Inferior parietal cortex (tissue), 1 donor: ENCODE measurements at regions not wholly inside any gene's neighbourhood (a gene's known extent, or its start where the extent isn't known, plus 50 kb on each side); places are given as distances from the start of the nearest gene placed in this dataset.

Experiments
- DNase-seq: peaks from one replicate; pipeline ENCODE4 v3.0.0-alpha.2; 2016; ENCODE audit errors: extremely low spot score

DNA sequence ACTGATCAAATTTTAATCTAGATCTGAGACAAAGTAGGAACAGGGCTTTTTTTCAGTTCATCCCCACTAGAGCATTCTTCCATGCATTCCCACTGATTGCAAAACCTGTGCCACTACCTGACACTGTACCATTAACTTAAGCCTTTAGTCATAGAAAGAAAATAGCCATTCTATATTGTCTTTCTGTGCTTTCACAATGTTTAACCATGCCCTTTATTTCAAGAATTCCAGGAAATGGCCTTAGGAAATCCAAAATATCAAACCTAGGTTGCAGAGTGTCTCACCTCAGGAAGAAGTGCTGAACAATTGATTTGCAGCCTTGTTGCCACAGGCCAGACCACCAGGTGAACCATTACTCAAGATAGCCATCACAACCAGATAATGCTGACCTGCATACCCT is 56.2 kb upstream of the TGFBR2 start:
- DNase-seq: no peak

DNA sequence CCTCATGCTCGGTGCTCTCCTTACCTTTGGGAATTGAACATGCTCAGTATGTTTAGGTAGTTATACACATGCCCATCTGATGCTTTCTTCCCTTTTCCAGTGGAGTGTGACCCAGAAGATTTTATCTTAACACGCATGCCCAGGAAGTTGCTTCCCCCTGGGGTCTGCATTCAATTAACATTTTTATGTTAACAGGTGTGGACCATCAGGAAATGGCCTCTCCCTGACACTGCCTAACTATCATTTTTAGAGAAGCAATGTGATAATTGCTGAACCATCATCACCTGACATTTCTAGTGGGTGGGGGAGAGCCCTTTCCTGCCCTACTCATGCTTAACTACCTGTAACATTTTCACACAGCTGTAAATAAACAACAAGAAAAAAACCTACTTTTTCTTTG is 55.1 kb upstream of the TGFBR2 start:
- no peak for DNase-seq

DNA sequence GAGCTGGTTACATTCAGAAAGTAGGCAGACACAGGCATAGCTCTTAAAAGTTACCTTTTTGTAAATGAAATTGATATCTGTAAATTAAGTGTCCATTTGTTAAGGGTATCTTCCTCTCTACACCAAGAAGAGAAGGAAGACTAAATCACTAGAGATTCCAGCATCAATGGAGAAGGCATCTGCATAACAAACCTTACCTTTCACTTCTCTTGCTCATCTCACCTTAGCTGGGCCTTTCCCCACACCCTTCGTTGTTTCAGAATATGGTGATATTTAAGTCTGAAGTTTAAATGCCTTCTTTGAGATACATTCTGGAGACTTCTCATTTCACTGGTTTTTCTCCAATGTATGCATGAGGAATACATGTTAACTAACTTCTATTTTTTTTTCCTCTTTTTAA is 54.5 kb upstream of the TGFBR2 start:
- DNase-seq: no peak

DNA sequence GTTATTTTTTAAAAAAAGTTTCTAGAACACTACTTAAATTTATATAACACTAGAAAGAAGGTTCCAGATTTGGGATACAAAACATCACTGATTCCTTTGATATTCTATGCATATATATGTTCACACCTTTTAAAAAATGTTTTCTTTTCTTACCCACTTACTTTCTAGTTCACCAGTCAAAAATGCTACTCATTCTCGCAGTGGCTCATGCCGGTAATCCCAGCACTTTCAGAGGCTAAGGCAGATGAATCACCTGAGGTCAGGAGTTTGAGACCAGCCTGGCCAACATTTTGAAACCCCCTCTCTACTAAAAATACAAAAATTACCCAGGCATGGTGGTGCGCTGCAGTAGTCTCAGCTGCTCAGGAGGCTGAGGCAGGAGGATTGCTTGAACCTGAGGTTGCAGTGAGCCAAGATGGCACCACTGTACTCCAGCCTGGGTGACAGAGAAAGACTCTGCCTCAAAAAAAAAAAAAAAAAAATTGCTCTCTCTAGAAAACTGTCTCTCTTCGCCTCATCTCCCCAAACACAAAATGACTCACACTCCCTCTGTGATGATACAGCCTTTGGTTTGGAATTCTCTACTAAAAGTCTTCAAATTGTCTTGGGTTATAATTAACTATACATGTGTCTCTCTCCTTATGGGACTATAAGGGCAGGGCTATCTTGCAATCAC is 52.6 kb upstream of the TGFBR2 start:
- no peak for DNase-seq

DNA sequence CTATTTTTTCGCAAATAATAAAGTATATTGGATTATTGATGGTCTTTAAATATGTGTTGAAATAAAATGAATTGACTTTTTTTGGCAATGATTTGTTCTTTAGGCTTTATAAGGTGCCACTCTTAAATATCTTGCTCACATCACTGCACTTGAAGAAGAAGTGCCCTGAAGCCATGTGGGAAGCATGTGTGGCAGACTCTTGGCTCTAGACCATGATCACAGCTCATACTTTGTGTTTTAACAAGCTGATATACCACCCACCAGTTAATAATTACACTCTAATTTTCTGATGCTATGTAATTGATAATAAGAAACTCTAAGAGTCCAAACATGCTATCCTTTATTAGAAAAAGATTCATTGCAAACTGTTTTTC is 52.1 kb upstream of the TGFBR2 start:
- DNase-seq: no peak

DNA sequence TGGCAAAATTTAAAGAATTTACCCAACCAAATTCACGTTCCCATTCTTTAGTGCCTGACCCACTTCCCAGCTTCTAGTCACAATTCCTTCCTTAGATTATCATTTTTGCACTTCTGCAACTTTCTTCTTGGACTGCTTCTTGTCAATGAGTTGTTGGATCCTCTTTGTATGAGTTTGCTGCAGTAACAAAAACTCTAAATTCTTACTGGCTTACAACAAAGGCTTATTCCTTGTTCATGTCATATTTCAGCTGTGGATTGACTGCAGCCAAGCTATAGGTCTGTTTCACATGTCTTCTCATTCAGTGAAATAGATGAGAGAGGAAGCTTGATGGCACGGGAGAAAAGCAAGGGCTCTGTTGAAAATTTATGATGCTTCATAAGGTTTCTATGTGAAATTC is 50.4 kb upstream of the TGFBR2 start:
- no peak for DNase-seq
